A673 (cell line): ENCODE measurements at regions not wholly inside any gene's neighbourhood (a gene's known extent, or its start where the extent isn't known, plus 50 kb on each side); places are given as distances from the start of the nearest gene placed in this dataset.

Source experiments
- CTCF ChIP-seq: fragments of 300-800, 200-600 bp; sonication (generic); conservative IDR thresholded peaks from 2 replicates; pipeline ENCODE4 v1.5.1; 2017; ENCODE audit warnings: low read depth, mild to moderate bottlenecking, antibody characterized with exemption, low read length, moderate library complexity, mixed read lengths
- EZH2 ChIP-seq: fragments of 200-600 bp; sonication (generic); IDR thresholded peaks from 2 replicates; pipeline ENCODE4 v1.6.1; 2017; ENCODE audit warnings: borderline replicate concordance, low read depth, mild to moderate bottlenecking, mixed read lengths, antibody characterized with exemption, low read length; ENCODE audit not compliant: poor library complexity, severe bottlenecking

- TF ChIP-seq CTCF (no peak), EZH2 (no peak)
Observed at GRCh38 chr21:24224422-24224821, 1382.9 kb downstream of the MRPL39 start.
